ENCODE measurements at regions not wholly inside any gene's neighbourhood (a gene's known extent, or its start where the extent isn't known, plus 50 kb on each side); places are given as distances from the start of the nearest gene placed in this dataset.

- DNase-seq = no peak
Observed at GRCh38 chr16:79673635-79674034, 73.1 kb upstream of the MAF start.

- no peak for DNase-seq
Observed at GRCh38 chr16:79672524-79672923, 72.0 kb upstream of the MAF start.

- DNase-seq = no peak
Observed at GRCh38 chr16:79668502-79668901, 68.0 kb upstream of the MAF start.

- DNase-seq = no peak
Observed at GRCh38 chr16:79665970-79666369, 65.4 kb upstream of the MAF start.

GRCh38 chr16:79664407-79664806, 63.9 kb upstream of the MAF start:
- no peak for DNase-seq

GRCh38 chr16:79662669-79663313, 62.3 kb upstream of the MAF start:
- DNase-seq = no peak

- DNase-seq = no peak
Observed at GRCh38 chr16:79662122-79662521, 61.6 kb upstream of the MAF start.

GRCh38 chr16:79661578-79661977, 61.0 kb upstream of the MAF start:
- DNase-seq = no peak

GRCh38 chr16:79659344-79659743, 58.8 kb upstream of the MAF start:
- DNase-seq = no peak

- no peak for DNase-seq
Observed at GRCh38 chr16:79658301-79659033, 57.9 kb upstream of the MAF start.

GRCh38 chr16:79656553-79657115, 56.1 kb upstream of the MAF start:
- DNase-seq = no peak

- no peak for DNase-seq
Observed at GRCh38 chr16:79653373-79653891, 52.9 kb upstream of the MAF start.

- DNase-seq = no peak
Observed at GRCh38 chr16:79651363-79651762, 50.8 kb upstream of the MAF start.

Measured in CD4-positive, alpha-beta T cell treated with Interleukin-4 for 1 hour (primary cell).